Kidney capillary endothelial cell (primary cell): ENCODE measurements at regions not wholly inside any gene's neighbourhood (a gene's known extent, or its start where the extent isn't known, plus 50 kb on each side); places are given as distances from the start of the nearest gene placed in this dataset.
A peak's percentile ranks its signal among the peaks of the same experiment; 100 is the strongest.

Experiments used
- DNase-seq: peaks from one replicate; pipeline ENCODE4 v3.0.0-alpha.2; 2018; ENCODE audit warnings: low spot score

DNA sequence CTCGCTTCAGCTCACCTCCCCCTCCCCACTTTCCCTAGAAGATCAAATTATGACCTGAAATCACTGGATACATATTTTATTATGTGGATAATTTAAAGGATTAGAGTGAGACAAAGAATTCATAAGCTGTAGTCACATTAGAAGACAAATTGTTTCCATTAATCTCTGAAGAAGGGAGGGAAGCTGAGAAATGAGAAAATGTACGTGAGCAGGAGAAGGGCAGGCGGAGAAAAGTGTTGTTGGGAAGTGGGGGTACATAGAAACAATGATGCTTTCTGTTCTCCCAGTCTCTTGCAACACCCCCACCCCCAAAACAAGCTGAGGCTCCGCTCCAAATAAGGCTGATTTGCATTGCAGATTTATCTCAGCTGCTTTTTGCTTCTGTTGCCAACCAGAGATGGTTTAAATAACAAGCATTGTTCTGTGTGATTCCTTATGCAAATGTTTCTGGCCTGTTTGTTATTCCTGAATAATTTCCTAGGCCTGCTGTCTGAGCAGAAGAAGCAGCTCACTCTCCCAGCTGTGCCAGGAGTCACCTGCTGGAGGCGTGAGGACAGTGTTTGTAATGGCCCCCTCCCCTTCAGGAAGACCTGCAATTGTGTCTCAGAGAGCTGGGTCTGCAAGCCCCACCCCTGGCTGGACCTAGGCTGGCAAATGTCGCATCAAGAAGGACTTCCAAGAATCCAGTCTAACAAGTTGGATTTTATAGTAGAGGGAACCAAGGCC is 121.8 kb upstream of the TNR start:
- DNase-seq: no peak

- DNase-seq: no peak
Observed at GRCh38 chr1:175864625-175865024, 121.2 kb upstream of the TNR start.

DNA sequence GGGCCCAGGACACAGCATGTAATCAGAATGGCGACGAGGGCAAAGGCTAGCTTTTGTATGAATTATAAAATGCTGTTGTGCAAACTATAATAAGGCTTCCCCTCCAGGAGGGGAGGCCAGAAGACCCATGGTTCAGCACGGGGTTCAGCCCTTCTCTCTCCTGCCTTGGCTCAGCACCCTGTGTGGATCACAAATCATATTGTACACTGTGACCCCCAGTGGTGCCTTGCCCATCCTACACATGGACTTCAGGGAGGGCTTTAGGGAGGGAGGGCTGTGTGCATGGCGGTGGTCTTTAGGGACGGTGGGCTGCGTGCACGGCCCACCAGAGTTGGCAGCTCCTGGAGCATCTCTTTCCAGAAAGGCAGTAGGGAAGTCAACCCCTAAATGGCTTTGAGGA is 120.8 kb upstream of the TNR start:
- DNase-seq: no peak

- no peak for DNase-seq
Observed at GRCh38 chr1:175863299-175864050, 120.1 kb upstream of the TNR start.

DNA sequence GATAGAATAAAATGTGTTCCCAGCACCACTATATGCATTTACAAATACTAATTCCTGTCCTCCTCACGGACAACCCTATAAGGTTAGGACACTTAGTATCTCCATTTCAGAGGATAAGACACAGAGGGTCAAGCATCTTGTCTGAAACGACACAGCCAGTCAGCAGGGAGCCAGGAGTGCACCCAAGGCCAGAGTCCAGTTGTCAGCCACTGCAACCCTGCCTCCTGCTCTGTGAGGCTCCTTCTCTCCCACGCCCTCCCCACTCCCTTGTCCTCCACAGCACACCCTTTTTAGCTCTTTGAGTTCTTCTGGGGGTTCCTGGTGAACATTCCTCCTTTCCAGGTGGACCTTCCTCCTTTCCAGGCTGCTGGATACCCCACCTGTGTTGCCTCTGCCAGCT is 119.0 kb upstream of the TNR start:
- no peak for DNase-seq

GRCh38 chr1:175861626-175862367 is 118.4 kb upstream of the TNR start:
- DNase-seq: no peak

DNA sequence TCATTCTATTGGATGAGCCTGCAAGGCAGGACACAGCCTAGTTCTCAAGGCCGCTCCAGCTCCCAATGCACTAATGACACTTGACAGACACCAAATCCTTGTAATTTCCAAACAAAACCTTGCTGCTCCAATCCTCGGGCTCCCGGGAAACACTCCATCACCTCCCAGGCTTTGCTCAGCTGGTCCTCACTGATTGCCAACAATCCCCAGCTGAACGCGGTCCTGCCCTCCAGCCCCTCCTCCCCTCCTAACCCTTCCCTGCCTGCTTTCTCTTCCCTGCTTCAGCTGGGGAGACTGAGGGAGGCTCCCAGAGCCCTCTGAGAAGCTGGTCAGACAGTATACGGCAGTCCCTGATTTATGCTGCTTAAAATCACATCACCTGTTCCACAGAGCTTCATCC is 114.4 kb upstream of the TNR start:
- DNase-seq: no peak

DNA sequence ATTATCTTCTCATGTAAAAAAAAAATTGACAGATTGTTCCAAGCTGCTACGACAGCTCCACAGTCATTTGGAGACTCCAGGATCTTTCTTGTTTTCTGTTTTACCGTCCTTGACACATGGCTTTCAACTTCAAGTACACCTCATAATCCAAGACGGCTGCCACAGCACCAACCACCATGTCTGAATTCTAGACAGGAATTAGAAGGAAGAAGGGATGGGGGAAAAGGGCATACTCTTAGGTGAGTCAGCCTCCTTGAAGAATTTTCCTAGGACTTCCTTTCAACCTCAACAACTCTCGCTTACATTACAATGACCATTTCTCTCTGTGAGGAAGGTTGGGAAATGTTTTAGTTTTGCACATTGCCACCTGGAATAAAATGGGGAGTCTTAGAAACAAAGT is 110.3 kb upstream of the TNR start:
- no peak for DNase-seq

DNA sequence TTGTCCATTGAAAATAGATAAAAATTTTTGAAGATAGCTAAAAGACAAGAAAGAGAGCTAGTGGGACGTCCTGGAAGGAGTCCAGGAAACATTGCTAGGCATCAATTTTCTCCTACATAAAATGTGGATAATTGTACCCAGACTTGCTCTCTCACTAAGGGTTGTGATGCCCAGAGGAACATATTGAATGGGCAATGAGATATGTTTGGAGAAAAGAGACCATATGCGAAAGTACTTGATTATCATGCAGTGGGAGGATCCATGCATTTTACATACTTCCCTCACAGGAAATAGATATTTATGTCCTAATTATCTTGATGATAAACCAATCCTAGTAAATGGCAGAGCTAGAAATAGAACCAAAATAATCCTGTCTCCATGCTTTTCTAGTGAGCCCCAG is 108.4 kb upstream of the TNR start:
- no peak for DNase-seq

DNA sequence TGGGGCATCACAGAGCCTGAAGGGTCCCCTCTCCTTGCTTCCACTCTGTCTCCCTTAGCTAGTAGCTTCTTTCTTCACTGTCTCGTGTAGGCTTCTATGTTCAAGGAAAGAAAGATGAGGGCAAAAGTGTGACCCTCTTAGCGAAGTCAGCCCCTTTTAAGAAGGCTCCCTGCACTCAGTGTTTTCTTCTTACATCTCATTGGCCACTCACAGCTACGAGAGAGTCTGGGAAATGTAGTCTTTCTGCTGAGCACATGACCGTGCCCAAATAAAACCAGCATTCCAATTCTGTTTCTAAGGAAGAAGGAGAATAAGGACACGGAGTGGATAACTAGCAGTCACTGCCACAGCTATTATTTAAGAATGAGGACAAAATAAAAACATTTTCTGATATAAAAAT is 104.9 kb upstream of the TNR start:
- DNase-seq: no peak

GRCh38 chr1:175845985-175846384 is 102.6 kb upstream of the TNR start:
- no peak for DNase-seq

GRCh38 chr1:175845338-175845737 is 101.9 kb upstream of the TNR start:
- DNase-seq: no peak

- no peak for DNase-seq
Observed at GRCh38 chr1:175844877-175845276, 101.5 kb upstream of the TNR start.

DNA sequence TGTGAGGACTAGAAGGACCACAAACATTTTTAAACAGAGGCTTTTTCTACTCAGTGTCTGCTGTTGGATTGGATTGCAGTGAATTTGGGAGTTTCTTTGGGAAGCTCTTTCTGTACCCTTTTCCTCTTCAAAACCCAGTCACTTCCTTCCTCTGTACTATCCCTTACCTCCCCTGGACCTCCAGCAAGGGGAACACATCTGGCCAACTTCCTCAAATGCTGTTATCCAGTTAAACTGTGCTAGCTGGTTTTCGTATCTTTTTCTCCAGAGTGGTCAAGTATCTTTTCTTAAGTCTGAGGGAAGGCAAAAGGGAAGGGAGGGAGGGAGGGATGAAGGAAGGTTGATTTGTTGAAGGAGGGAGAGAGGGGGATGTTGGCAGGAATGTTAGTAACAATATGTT is 99.2 kb upstream of the TNR start:
- DNase-seq: no peak

- DNase-seq: no peak
Observed at GRCh38 chr1:175841738-175842187, 98.4 kb upstream of the TNR start.

DNA sequence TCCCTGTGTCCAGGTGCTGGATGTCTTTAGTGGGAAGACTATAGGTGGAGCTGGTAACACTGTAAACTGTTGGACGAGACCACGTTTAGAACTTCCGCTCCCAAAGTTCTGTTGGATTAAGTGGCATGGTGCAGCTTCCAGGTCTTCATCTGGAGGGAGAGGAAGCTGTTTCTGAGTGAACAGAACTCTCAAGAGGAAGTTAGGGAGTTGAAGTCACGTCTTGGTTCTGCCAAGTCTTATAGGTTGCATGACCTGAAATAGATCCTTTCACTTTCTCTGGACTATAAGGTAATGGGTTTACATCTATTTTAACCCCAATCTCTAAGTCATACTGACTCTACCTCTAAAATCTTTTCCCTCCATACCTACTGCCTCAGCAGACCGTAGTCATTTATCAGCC is 97.4 kb upstream of the TNR start:
- no peak for DNase-seq

GRCh38 chr1:175839779-175840669 is 96.6 kb upstream of the TNR start:
- DNase-seq: peak; percentile 15

DNA sequence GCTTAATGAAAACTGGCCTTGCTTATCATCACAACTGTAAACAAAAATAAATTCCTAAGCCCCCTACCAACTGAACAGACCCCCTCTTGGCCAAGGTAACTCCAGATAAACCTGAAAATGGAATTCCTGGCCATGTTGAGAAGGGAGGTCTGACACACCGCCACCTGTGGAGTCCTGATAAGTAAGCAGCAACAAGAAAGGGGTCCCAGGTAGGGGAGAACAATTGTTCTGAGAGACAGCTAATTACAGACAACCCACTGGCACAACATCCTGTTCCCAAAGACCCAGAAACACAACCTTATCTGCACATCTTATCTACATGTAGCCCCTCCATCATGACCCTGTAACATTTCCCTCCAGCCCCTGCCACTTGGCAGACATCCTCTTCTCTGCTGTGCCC is 91.2 kb upstream of the TNR start:
- no peak for DNase-seq

DNA sequence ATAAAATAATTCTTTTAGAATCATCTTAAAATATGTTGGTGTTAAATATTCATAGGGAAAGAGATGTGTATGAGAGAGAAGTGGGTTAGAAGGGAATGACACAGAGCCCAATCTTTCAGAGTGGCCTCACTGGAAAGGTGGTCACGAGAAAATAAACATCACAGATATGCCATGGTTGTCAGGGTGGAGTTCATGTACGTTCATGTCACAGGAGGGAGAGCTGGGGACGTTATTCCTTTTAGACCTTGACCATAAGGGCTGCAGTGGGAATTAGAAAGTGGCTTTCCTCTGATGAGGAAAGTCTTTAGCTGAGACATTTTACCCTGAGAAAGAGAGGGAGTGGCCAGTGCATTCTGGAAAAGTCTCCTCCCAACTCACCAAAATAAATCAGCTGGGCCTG is 90.6 kb upstream of the TNR start:
- no peak for DNase-seq

DNA sequence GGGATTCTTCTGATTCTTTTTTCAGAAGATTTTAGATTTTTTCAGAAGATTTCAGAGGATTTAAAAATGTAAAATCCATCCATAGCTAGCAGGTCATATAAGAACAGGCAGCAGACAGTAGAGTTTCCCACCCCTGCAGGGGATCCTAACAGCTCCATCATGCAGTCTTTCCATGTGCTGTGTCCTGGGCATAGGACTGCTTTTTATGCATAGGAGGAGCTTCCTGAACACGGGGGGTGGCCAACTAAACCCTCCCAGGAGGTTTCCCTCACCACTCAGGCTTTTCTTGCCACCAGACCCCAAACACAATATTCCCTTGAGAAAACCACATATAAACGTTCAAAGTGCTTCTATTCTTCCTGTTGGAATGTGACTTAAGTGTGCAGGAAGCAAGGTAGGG is 90.1 kb upstream of the TNR start:
- DNase-seq: no peak

GRCh38 chr1:175830500-175830899 is 87.1 kb upstream of the TNR start:
- DNase-seq: no peak

DNA sequence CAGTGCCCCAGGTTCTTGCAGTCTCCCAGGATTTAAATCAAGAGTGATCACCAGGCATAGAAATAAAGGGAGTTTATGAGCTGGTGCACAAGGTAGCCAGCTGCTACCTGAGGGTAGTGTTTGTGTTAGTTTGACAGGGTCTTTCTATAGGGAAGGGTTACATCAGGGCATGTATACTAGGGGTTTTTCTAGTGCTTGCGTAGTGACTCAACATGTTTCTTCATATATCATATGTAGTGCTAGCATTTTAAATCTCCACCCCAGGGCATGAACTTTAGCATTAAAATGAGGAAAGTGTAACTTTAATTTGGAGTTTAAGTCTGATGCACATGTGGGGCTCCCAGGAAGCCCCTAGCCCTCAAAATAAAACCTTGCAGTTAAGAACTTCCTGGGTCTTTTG is 86.5 kb upstream of the TNR start:
- no peak for DNase-seq
